CD14-positive monocyte (primary cell): ENCODE measurements at regions not wholly inside any gene's neighbourhood (a gene's known extent, or its start where the extent isn't known, plus 50 kb on each side); places are given as distances from the start of the nearest gene placed in this dataset.

Experiments used
- DNase-seq, 3 donors: peaks; one replicate each; pipeline ENCODE4 v3.0.0-alpha.2; 2011 to 2022
- H2AFZ ChIP-seq: 2 replicates; pipeline ENCODE4 v1.6.0; 2012; ENCODE audit warnings: mild to moderate bottlenecking, low read depth, low read length, inconsistent platforms; ENCODE audit not compliant: insufficient read depth, poor library complexity, severe bottlenecking
- H3K27ac ChIP-seq, 2 donors: 1 replicate in 1 of 2; 2 replicates in 1 of 2; pipeline ENCODE4 v1.5.1; 2012 to 2013; ENCODE audit warnings: low read length in 2 of 2, control low read depth in 1 of 2, inconsistent platforms in 1 of 2, low read depth in 1 of 2, mild to moderate bottlenecking in 1 of 2
- H3K27me3 ChIP-seq, 2 donors: one replicate each; pipeline versions ENCODE4 v1.6.0 to v1.6.1; 2011 to 2013; ENCODE audit warnings: low read length in 2 of 2; ENCODE audit not compliant: control insufficient read depth in 2 of 2, insufficient read depth in 2 of 2
- H3K36me3 ChIP-seq, 2 donors: replicated peaks in 1 of 2; 1 replicate in 1 of 2; 2 replicates in 1 of 2; pipeline versions ENCODE4 v1.5.1 to v1.6.1; 2012 to 2013; ENCODE audit warnings: low read length in 2 of 2, control low read depth in 1 of 2, inconsistent platforms in 1 of 2, mild to moderate bottlenecking in 1 of 2; ENCODE audit not compliant: insufficient read depth in 2 of 2, control insufficient read depth in 1 of 2
- H3K4me1 ChIP-seq, 2 donors: 1 replicate in 1 of 2; 2 replicates in 1 of 2; pipeline versions ENCODE4 v1.5.1 to v1.6.1; 2012 to 2013; ENCODE audit warnings: low read length in 2 of 2, control low read depth in 1 of 2, inconsistent platforms in 1 of 2, mild to moderate bottlenecking in 1 of 2, moderate library complexity in 1 of 2; ENCODE audit not compliant: insufficient read depth in 2 of 2, control insufficient read depth in 1 of 2
- H3K4me2 ChIP-seq: replicated peaks from 2 replicates; pipeline ENCODE3; 2012; ENCODE audit warnings: low read length, moderate library complexity, mild to moderate bottlenecking; ENCODE audit not compliant: poor library complexity, severe bottlenecking; ENCODE audit errors: extremely low read depth
- H3K4me3 ChIP-seq, 3 experiments: fragments of 200-600 bp in 1 of 3; sonication (generic) in 1 of 3; replicated peaks in 1 of 3; 1 replicate in 2 of 3; 2 replicates in 1 of 3; pipeline ENCODE4 v1.5.1; 2011 to 2013; ENCODE audit warnings: low read length in 3 of 3, mild to moderate bottlenecking in 3 of 3, control low read depth in 2 of 3, low read depth in 2 of 3, inconsistent platforms in 1 of 3, moderate library complexity in 1 of 3
- H3K79me2 ChIP-seq: 2 replicates; pipeline ENCODE4 v1.6.0; 2012; ENCODE audit warnings: mild to moderate bottlenecking, control low read depth, inconsistent platforms, low read length, moderate library complexity; ENCODE audit not compliant: insufficient read depth
- H3K9ac ChIP-seq: 2 replicates; pipeline ENCODE4 v1.6.0; 2017; ENCODE audit warnings: low read length, mild to moderate bottlenecking; ENCODE audit not compliant: insufficient read depth, poor library complexity, severe bottlenecking
- H3K9me3 ChIP-seq, 2 donors: replicated peaks in 1 of 2; 1 replicate in 1 of 2; 2 replicates in 1 of 2; pipeline versions ENCODE4 v1.5.1 to v1.6.1; 2012 to 2013; ENCODE audit warnings: low read length in 2 of 2, control low read depth in 1 of 2; ENCODE audit not compliant: control insufficient read depth in 1 of 2, insufficient read depth in 1 of 2
- H4K20me1 ChIP-seq: 2 replicates; pipeline ENCODE4 v1.6.0; 2012; ENCODE audit warnings: mild to moderate bottlenecking, low read length, control low read depth, moderate library complexity; ENCODE audit not compliant: insufficient read depth
- H3K27ac Mint-ChIP-seq, 7 donors: one replicate each; pipeline ENCODE4 v1.8.0; 2020; ENCODE audit warnings: mild to moderate bottlenecking in 7 of 7, mixed read lengths in 7 of 7, moderate library complexity in 6 of 7, inconsistent platforms in 2 of 7
- H3K27me3 Mint-ChIP-seq, 3 donors: one replicate each; pipeline ENCODE4 v1.8.0; 2021 to 2022; ENCODE audit warnings: low read depth in 3 of 3, mild to moderate bottlenecking in 3 of 3, mixed read lengths in 3 of 3, moderate library complexity in 3 of 3, inconsistent platforms in 1 of 3
- H3K36me3 Mint-ChIP-seq, 2 donors: one replicate each; pipeline ENCODE4 v1.8.0; 2020; ENCODE audit warnings: mixed read lengths in 2 of 2, inconsistent platforms in 1 of 2, mild to moderate bottlenecking in 1 of 2
- H3K4me1 Mint-ChIP-seq: one replicate; pipeline ENCODE4 v1.8.0; 2020; ENCODE audit warnings: mild to moderate bottlenecking, mixed read lengths
- H3K4me3 Mint-ChIP-seq, 2 donors: one replicate each; pipeline ENCODE4 v1.8.0; 2020; ENCODE audit warnings: mild to moderate bottlenecking in 2 of 2, mixed read lengths in 2 of 2, moderate library complexity in 1 of 2
- H3K9me3 Mint-ChIP-seq, 7 donors: one replicate each; pipeline ENCODE4 v1.8.0; 2020 to 2022; ENCODE audit warnings: mixed read lengths in 7 of 7, mild to moderate bottlenecking in 6 of 7, moderate library complexity in 6 of 7, inconsistent platforms in 2 of 7
- WGBS: methylation state at CpG from one replicate; pipeline ENCODE4 v1.1.5; 2013; ENCODE audit warnings: missing lambda C conversion rate; ENCODE audit not compliant: insufficient coverage; 5-methylcytosine and 5-hydroxymethylcytosine counted together
- intact Hi-C, 2 donors: fragments of 100-400 bp; cut with micrococcal nuclease; formaldehyde crosslinking; loops; one replicate each; pipeline versions ENCODE4 v1.15.0 to v1.15.1; 2023
- TF ChIP-seq, protein P1 (sequence below): fragments of 200-600 bp; IDR thresholded peaks from one replicate; pipeline ENCODE4 v1.8.0; 2022; ENCODE audit warnings: antibody characterized with exemption, mild to moderate bottlenecking

DNA sequence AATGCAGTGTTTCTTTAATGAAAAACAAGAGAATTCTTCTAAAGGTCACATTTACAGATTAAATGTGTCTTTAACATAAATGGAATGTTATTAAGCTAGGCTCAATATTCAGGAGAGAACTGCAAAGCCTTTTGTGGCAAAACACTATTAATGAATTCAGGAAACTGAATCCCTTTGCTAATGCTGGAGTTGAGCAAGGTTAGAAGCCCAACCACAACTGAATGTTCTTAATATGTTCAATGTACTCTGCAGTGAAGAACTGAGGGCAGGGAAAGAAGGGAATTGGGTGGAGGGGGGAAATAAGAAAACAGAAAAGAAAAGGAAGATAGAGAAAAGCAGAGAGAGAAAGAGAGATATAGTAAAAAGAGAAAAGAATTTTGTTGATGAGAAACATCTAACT lies 276.7 kb upstream of the TMEM161B start:
- DNase-seq: no peak
- no peaks in the 10 kb centered on the region for H3K27me3 Mint-ChIP-seq
- Histone ChIP-seq H3K9me3 (no peaks in the 10 kb centered on the region), H3K79me2 (no peaks in the 10 kb centered on the region), H2AFZ (no peak overlapping the region), H4K20me1 (no peaks in the 10 kb centered on the region), H3K27ac (no peak overlapping the region), H3K4me3 (no peak overlapping the region), H3K27me3 (no peaks in the 10 kb centered on the region), H3K36me3 (no peaks in the 10 kb centered on the region), H3K4me1 (no peaks in the 10 kb centered on the region), H3K9ac (no peak overlapping the region), H3K4me2 (no peak overlapping the region)
- H3K36me3 Mint-ChIP-seq: no peaks in the 10 kb centered on the region
- peaks cover 0 to 2% (median 0%) of the 10 kb centered on the region in 7 donors for H3K9me3 Mint-ChIP-seq
- no peak overlapping the region for H3K27ac Mint-ChIP-seq
- intact Hi-C loops: no loop called here
- H3K4me1 Mint-ChIP-seq: no peaks in the 10 kb centered on the region
- TF ChIP-seq, protein P1, sequence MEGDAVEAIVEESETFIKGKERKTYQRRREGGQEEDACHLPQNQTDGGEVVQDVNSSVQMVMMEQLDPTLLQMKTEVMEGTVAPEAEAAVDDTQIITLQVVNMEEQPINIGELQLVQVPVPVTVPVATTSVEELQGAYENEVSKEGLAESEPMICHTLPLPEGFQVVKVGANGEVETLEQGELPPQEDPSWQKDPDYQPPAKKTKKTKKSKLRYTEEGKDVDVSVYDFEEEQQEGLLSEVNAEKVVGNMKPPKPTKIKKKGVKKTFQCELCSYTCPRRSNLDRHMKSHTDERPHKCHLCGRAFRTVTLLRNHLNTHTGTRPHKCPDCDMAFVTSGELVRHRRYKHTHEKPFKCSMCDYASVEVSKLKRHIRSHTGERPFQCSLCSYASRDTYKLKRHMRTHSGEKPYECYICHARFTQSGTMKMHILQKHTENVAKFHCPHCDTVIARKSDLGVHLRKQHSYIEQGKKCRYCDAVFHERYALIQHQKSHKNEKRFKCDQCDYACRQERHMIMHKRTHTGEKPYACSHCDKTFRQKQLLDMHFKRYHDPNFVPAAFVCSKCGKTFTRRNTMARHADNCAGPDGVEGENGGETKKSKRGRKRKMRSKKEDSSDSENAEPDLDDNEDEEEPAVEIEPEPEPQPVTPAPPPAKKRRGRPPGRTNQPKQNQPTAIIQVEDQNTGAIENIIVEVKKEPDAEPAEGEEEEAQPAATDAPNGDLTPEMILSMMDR: peak; percentile 11
- no peak overlapping the region for H3K4me3 Mint-ChIP-seq

DNA sequence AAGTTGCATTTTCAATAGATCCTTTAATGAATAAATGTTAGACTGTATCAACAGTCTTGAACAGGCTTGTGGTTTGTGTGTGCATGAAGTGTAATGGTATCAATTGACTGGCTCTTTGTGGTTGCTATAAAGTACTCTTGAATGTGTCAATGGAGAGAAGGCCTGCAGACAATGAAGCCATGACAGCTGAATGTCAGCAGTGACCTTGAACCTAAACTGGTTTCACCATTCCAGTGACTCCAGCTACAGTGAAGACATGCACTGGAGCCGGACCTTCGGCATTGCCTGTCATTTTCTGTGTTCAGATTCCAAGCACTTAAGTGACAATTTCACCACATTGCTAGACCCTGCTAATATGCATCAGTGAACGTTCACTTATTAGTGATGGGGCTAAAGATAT lies 276.0 kb upstream of the TMEM161B start:
- WGBS: no CpG with 5 or more reads among the region's 3 CpGs
- H3K27ac ChIP-seq: no peak overlapping the region
- H3K4me1 Mint-ChIP-seq: no peaks in the 10 kb centered on the region
- no peak overlapping the region for H3K4me2 ChIP-seq
- H3K27ac Mint-ChIP-seq: no peak overlapping the region
- TF ChIP-seq, protein P1: no peak
- H3K9ac ChIP-seq: no peak overlapping the region
- H3K27me3 ChIP-seq: no peaks in the 10 kb centered on the region
- H3K4me3 Mint-ChIP-seq: no peak overlapping the region
- H3K4me1 ChIP-seq: no peaks in the 10 kb centered on the region
- no peaks in the 10 kb centered on the region for H3K27me3 Mint-ChIP-seq
- H3K9me3 ChIP-seq: no peaks in the 10 kb centered on the region
- peaks cover 0 to 2% (median 0%) of the 10 kb centered on the region in 7 donors for H3K9me3 Mint-ChIP-seq
- no peak overlapping the region for H2AFZ ChIP-seq
- intact Hi-C loops: no loop called here
- no peaks in the 10 kb centered on the region for H4K20me1 ChIP-seq
- H3K36me3 ChIP-seq: no peaks in the 10 kb centered on the region
- no peaks in the 10 kb centered on the region for H3K79me2 ChIP-seq
- H3K4me3 ChIP-seq: no peak overlapping the region
- DNase-seq: no peak
- no peaks in the 10 kb centered on the region for H3K36me3 Mint-ChIP-seq
